Stimulated activated naive CD4-positive, alpha-beta T cell treated with Interleukin-2 at 50 U/mL for 16 hours (primary cell): ENCODE measurements at regions not wholly inside any gene's neighbourhood (a gene's known extent, or its start where the extent isn't known, plus 50 kb on each side); places are given as distances from the start of the nearest gene placed in this dataset.

ENCODE experiments used
- DNase-seq: peaks from one replicate; lab custom pipeline; 2025; lab: John Stamatoyannopoulos, UW

- no peak for DNase-seq
Observed at GRCh38 chr1:5659606-5660005, 332.6 kb downstream of the NPHP4 start.

GRCh38 chr1:5658340-5659316 lies 333.6 kb downstream of the NPHP4 start:
- no peak for DNase-seq

DNA sequence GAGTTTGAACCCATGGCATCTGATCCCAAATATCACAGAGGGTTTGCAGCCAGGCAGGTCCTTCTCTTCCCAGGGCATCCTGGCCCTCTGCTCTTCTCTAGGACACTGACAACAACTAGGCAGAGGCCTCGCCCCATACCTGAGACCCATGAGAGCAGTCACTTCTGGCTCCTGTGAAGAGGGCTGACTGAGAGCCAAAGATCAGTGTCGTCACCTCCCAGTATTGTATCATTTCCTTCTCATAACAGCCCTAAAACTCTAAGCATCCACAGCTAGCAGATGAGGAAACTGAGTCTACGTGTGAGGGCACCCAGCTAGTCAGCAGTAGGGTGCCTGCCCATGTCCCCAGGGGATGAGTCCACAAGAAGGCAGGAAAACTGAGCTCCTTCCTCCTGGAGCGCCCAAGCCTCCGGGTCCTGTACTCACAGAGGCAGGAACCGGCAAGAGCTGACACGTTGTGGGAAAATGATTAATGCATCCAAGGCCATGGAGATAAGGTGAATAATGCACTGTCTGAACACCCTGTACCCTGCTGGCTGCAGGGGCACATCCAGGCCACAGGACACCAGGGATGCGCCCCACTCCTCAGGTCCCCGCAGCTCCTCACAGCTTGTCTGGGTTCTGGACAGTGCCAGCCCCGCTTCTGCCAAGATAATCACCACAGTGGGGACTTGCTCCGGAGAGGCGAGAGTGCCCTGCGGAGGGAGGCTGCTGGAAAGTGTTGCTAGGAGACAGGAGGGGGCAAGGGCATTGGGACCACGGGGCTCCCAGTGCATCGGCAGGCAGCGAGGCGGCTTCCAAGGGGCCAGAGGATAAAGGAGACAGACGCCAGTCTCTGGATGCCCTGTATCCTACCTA lies 340.0 kb downstream of the NPHP4 start:
- no peak for DNase-seq

- DNase-seq = no peak
Observed at GRCh38 chr1:5651473-5651872, 340.8 kb downstream of the NPHP4 start.

DNA sequence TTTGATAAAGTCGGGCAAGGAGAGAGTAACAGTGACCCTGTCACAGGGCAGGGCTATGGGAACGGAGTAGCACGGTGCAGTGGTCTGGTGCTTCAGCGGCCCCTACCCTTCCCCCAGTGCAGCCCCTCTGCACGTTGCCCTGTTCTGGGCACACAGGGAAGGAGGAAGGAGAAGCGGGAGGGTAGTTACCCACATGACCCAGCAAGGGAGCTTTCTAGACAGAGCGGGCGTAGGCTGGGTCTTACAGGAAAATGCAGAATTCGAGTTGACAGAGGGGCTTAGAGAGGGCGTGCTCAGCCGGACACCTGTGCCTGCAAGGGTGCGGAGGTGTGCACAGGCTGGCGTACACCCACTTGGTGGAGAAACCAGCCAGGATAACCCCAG lies 341.2 kb downstream of the NPHP4 start:
- no peak for DNase-seq

GRCh38 chr1:5650283-5651026 lies 341.8 kb downstream of the NPHP4 start:
- DNase-seq = no peak

- no peak for DNase-seq
Observed at GRCh38 chr1:5649795-5650194, 342.4 kb downstream of the NPHP4 start.

DNA sequence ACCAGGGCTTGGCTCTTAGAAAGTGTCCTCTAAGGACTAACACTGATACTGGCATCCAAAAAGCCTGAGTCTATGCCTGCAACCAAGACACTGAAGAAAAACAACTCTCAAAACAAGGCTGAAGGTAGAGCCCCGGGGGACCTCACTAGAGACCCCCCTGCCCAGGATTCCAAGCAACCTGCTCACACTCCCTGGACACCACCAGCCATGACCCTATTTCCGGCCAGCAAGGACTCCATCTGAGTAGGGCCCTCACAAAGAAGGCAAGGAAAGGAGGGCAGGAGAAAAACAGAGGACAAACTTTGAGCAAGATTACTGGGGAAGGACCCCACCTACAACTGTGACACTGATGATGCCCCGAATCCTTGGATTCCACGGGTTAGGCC lies 343.1 kb downstream of the NPHP4 start:
- no peak for DNase-seq

DNA sequence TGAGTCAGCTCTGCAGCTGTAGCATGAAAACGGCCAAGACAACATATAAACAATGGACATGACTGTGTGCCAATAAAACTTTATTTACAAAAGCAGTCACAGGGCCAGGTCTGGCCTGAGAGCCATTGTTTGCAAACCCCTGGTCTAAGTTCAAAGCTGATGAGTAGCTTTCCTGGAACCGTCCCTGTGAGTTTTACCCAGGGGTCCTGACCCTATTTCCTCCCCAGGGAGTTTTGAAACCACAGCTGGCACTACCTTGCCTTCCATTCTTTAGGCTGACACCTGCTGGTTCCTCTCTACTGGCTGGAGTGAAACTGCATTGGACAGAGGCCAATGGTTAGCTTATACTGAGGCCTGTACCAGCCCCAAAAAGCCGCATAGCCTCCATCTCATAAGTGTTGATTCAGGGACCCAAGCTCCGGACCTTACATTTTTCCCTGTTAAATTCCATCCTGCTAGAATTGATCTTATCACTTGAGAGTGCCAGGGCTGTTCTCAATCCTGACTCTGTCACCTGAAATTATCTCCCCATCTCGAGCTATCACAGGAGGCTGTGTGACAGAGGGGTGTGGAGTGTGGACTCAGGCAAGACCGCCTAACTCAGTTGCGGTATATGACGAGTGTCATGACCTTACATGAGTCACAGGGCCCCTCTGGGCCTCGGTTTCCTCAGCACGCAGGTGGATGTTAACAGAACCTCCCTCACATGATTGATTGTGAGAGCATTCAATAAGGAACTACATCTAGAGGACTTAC lies 343.6 kb downstream of the NPHP4 start:
- no peak for DNase-seq

DNA sequence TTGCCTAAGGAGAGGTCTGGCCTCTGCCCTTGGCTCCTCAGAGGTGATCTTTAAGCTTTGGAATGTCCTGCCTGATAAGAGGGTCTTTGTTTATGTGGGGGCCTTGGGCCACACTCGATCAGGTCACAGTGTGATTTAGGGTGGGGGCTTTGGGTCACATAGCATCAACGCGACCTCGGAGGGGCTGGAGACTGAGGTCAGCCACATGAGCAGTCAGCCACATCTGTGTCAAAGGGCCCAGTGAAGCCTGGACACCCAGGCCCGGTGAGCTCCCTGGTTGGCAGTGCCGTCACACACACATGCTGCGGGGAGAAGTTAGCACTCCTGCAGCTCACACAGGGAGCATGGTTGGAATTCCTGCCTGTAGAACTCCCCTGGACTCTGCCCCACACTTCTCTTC lies 345.0 kb downstream of the NPHP4 start:
- no peak for DNase-seq

- DNase-seq = no peak
Observed at GRCh38 chr1:5646486-5647149, 345.6 kb downstream of the NPHP4 start.

GRCh38 chr1:5645929-5646328 lies 346.3 kb downstream of the NPHP4 start:
- DNase-seq = no peak

GRCh38 chr1:5645135-5645399 lies 347.2 kb downstream of the NPHP4 start:
- no peak for DNase-seq

- no peak for DNase-seq
Observed at GRCh38 chr1:5644281-5645134, 347.7 kb downstream of the NPHP4 start.

DNA sequence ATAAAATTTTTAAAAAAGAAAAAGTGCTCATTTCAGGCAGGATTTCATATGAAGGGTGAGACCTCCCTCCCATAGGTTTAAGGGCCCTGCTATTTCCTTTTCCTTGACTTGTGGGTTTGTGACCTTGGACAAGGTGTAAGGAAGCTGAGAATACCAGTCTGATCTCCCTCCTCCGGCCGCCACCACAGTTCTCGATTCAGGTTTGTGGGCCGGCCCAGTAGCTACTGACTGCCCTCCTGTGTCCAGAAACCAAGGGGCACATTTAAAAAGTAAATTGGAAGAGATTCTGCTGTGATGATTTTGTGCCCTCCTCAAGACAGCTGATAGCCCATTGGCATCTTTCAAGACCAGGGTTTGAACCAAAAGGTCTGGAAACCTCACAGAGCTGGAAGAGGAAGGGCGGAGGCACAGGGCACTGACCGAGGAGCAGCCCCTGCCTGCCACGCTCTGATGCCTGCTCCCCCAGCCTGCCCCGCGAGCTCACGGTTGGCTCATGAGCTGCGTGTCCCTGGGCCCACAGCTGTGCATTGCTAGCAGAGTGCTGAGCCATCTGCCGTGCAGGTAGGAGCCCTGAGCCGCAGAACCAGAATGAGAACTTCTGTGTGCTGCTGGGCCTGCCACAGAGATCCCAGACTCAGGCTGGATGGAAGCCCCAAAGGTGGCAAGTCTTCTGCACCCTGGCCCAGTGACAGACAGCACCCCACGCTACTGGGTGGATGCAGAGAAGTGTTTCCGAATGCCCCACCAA lies 348.7 kb downstream of the NPHP4 start:
- no peak for DNase-seq

GRCh38 chr1:5640845-5641244 lies 351.4 kb downstream of the NPHP4 start:
- no peak for DNase-seq

GRCh38 chr1:5639106-5639722 lies 353.0 kb downstream of the NPHP4 start:
- no peak for DNase-seq

DNA sequence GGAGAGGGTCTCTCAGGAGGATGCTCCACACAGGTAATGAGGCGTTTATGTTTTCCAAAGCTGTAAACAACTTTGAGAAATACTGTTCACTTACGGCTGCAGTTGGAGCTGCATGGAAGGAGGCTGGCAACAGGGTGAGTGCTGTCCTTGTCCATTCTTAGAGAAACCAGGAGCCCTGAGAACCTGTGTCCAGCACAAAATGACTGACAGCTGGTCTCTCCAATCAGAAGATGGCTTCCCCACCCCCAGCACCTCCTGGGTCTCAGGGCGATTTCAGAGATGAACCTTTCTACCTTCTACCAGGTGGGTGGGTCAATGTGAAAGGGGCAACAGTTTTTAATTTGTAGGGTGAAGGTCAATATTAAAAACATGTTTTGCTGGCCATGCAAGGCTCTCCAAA lies 353.6 kb downstream of the NPHP4 start:
- no peak for DNase-seq

- no peak for DNase-seq
Observed at GRCh38 chr1:5637171-5637570, 355.1 kb downstream of the NPHP4 start.
